ENCODE measurements at regions not wholly inside any gene's neighbourhood (a gene's known extent, or its start where the extent isn't known, plus 50 kb on each side); places are given as distances from the start of the nearest gene placed in this dataset.
"Not testable (repeated sequence)": the region's sequence is repeated elsewhere in the genome, so short reads cannot be mapped to it uniquely, and the experiment has no call there.

- DNase-seq: no peak
These were observed 53.1 kb upstream of the STK39 start for GRCh38 chr2:168300460-168300859.

DNA sequence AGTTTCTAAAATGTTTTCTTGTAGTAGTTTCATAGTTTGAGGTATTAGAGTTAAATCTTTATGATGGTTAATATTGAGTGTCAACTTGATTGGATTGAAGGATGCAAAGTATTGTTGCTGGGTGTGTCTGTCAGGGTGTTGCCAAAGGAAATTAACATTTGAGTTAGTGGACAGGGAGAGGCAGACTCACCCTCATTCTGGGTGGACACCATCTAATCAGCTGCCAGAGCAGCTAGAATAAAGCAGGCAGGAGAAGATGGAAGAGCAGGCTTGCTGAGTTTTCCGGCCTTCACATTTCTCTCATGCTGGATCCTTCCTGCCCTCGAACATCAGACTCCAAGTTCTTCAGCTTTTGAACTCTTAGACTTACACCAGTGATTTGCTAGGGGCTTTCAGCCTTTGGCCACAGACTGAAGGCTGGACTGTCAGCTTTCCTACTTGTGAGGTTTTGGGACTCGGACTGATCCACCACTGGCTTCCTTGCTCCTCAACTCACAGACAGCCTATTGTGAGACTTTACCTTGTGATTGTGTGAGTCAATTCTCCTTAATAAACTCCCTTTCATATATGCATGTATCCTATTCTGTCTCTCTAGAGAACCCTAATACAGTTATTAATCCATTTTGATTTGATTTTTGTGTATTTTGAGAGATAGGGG is 56.8 kb upstream of the STK39 start:
- DNase-seq: no peak

DNA sequence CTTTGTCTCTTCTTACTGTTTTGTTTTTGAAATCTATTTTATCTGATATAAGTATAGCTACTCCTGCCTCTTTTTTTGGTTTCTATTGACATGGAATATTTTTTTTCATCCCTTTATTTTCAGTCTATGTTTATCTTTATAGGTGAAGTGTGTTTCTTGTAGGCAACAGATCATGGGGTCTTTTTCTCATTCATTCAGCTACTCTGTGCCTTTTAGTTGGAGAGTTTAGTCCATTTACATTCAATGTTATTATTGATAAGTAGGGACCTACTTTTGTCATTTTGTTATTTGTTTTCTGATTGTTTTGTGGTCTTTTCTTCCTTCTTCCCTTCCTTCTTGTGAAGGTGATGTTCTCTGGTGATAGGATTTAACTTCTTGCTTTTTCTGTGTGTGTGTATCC is 60.0 kb upstream of the STK39 start:
- DNase-seq: no peak

DNA sequence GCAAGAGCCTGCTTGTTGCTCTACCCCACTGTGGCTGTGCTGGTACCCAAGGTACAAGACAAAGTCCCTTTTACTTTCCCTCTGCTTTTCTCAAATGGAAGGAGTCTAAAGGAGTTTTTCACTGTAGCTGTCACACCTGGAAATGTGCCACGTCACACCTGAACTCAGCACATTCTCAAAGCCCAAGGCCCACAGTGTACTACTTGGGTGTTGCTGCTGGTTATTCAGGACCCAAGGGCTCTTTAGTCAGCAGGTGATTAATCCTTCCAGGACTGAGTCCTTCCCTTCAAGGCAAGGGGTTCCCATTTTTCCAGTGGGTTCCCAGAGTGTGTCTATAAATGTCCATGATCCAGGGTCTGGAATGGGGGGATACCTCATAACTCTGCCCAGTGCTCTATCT is 63.2 kb upstream of the STK39 start:
- DNase-seq: no peak

DNA sequence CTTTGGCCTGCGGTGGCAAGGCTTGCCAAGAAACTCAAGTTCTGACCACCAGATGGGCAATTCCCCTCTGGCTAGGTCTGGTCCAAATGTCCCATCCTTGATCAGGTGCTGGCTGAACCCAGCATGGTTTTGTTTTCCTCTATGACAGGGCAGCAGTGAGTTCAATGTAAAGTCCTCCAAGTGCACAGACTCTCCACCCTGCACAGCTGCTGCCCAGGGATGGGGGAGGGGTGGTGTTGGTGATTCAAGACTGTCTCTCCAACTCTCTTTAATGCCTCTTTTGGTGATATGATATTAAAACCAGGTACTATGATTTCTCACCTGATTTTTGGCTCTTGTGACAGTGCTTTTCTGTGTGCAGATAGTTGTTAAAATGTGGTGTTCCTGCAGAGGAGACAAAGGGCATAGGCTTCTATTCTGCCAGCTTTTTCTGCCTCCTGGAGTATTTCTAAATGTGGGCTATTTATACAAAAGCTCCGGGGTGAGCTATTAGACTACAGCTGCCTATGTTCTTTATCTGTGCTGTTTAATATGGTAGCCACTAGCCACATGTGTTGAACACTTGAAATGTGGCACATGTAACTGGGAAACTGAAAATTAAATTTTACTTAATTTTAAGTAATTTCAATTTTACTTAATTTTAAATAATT is 64.0 kb upstream of the STK39 start:
- no peak for DNase-seq

DNA sequence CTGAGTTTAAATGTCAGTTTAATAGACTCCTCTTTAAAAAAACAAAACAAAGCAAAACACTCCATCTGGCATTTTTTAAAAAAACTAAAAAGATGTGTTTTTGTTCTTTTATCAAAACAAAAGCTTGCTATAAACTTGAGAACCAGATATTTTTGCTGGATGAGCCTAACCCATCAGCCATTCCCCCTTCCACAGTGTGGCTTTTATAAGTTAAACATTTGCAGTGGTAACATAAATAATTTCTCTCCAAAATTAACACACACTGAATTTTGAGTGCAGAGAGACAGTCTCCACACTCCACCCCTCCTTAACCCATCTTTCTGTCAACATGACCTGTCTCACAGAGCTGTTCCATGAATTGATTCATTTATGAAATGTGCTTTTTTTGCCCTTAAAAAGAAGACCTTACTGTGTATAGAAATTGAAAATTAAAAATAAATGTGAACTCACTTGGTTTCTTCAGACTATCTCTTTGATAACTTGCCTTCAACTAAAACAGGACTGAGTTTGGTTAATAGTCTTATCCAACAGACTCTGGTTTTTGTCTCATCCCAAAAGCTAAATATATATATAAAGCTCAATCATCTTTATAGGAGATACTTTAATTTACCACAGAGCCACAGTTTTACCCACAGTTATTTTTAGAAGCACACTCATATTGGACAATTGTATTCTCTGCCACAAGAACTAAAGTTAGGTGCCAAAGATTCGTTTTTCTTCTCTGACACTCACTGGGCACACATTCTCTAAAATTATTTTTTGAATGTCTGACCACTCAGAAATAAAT is 64.8 kb upstream of the STK39 start:
- no peak for DNase-seq

GRCh38 chr2:168314236-168314635 is 66.8 kb upstream of the STK39 start:
- DNase-seq: no peak

- DNase-seq: no peak
These were observed 68.1 kb upstream of the STK39 start for GRCh38 chr2:168315331-168316072.

GRCh38 chr2:168316073-168316440 is 68.7 kb upstream of the STK39 start:
- DNase-seq: no peak

DNA sequence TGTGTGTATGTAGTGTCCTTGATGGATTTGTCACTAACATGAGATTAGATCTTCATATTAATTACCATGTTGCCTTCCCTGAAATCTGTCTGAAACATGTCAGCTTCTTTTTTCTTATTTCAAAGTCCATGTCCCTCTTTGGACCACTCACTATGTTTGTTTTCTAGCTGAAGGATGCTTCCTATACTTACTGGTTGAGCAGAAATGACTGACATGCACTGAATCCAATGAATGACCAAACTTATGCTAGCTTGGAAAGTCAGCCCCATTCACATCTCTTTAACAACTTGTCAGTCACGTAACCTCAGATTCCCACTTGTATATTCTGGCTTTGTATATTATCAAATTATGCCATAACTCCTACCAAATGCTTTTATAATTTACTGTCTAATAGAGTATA is 69.9 kb upstream of the STK39 start:
- DNase-seq: no peak

DNA sequence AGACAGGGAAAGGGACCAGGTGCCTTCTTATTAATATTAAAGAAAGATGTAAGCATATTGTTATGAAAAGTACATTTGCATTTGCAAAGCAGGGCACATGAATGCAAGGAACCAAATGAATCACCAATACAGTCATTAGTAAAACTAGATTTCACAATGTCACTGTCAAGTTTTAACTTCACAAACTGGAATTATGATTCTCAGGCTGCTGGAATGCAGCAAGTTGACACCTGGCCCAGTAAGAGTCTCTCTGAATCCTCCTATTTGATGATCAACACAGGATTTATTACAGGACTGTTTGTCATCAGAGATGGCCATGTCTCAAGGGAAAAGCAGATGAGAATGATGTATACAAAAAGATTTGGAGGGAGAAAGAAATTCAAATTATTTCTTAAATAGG is 72.9 kb upstream of the STK39 start:
- DNase-seq: no peak

DNA sequence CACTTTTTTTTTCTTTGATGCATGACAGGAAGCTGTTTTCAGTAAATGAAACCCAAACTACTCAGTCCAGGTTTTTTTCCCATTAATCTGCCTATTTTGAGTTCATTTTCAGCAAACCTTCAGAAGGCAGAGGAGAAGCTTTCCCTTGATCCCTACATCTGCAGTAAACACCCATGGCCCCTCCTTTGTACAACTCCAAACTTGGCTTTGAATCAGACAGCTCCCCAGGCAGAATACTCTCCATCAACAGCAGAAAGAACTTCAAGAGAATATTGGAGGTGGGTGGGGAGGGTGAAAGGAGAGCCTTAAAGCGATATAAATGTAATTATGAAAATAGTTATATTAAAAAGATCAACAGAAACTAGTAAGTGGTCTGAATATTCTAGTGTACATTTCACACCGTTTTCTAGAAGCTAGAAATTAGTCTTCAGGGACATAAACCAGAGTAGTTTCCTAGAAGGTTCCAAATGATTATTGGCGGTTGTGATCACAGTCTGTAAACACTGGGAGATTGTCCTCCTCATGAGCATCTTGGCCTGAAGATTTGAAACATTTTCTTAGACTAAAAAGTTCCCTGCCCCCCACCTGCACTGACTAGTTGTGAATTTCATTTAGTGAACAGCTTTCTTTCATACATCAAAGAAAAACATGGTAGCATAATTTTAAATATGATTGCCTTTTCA is 75.1 kb upstream of the STK39 start:
- no peak for DNase-seq

DNA sequence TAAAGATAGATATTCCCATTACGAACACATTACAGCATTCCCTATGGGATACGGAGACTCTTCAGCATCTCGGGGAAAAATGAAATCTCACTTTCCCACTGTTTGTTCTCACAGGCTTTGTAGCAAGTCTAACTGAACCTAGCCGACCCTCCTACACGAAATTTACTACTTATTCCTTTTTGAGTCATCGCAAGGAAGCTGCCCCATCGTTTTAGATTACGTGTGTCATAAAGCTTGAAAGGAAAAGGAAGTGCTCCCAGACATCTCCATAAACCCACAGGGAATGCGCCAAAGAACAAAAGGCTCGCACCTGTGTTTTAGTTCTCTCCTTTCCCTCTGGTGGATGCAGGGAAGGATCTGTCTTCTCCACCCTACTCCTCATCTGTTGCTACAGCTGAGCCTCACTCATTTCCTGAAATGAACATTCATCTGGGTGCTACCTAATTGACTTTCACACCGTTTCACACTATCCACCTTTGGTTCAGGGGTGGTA is 76.2 kb upstream of the STK39 start:
- DNase-seq: no peak

- no peak for DNase-seq
These were observed 79.2 kb upstream of the STK39 start for GRCh38 chr2:168326572-168326971.

- DNase-seq: no peak
These were observed 79.9 kb upstream of the STK39 start for GRCh38 chr2:168327328-168327727.

DNA sequence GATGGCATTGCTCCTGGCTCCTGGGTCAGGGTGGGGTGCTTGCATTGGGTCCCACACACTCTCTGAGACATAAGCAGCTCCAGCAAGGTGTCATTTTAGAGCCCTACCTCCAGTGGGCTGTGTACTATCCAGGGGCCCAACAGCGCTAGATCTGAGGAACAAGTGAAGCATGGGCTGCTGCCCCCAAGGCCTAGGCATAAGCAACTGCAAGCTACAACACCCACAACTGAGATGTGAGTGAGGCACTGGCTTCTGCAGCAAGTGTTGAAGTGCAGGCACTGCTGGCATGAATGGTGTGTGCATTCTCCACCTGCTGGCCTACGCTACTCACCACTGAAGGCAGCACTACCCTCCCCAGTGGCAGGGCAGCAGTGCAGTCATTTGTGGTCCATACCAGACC is 81.0 kb upstream of the STK39 start:
- no peak for DNase-seq

DNA sequence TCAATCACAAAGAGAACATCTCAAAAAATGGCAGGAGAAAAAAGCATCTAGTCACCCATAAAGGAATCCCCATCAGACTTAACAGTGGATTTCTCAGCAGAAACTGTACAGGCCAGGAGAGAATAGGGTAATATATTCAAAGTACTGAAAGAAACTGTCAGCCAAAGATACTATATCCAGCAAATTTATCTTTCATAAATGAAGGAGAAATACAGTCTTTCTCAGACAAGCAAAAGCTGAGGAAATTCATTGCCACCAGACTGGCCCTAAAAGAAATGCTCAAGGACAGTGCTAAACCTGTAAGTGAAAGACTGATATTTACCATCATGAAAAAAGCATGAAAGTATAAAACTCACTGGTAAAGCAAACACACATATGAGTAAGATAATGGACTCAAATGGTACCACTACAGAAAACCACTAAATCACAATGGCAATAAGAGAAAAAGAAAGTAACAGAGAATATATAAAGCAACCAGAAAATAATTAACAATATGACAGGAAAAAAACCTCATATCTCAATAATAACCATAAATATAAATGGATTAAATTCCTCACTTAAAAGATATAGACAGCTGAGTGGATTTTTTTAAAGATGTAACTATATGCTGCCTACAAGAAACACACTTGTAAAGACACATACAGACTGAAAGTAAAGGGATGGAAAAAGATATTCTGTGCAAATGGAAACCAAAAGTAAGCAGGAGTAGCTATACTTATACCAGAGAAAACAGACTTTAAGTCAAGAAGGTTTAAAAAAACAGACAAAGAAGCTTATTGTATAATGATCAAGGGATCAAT is 83.4 kb upstream of the STK39 start:
- DNase-seq: no peak

DNA sequence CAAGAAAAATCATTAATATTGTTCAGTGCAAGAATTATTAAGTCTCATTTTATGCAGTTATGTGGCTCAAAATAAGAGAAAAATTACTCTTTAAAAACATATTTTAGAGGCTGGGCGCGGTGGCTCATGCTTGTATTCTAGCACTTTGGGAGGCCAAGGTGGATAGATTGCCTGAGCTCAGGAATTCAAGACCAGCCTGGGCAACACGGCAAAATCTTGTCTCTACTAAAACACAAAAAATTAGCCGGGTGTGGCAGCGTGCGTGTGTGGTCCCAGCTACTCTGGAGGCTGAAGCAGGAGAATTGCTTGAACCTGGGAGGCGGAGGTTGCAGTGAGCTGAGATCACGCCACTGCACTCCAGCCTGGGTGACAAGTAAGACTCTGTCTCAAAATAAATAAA is 87.9 kb upstream of the STK39 start:
- not testable (repeated sequence) for DNase-seq

- peak; percentile 21 to 59 for DNase-seq
These were observed 89.5 kb upstream of the STK39 start for GRCh38 chr2:168336786-168337388.

DNA sequence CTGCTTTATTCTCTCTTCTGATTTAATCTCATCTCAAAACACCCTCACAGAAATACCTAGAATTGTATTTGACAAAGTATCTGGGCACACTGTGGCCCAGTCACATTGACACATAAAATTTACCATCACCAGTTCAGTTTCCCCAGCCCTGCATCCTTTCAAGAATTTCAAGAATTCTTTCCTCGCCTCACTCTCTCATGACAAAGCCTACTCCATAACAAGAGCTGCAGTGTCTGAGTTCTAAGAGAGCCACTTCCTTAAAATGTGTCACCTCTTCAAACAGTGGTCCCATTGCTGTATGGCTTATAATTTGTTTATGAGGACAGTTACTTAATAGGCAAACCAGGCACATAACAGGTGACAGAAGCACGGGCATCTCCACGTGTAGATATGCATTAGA is 90.9 kb upstream of the STK39 start:
- no peak for DNase-seq

DNA sequence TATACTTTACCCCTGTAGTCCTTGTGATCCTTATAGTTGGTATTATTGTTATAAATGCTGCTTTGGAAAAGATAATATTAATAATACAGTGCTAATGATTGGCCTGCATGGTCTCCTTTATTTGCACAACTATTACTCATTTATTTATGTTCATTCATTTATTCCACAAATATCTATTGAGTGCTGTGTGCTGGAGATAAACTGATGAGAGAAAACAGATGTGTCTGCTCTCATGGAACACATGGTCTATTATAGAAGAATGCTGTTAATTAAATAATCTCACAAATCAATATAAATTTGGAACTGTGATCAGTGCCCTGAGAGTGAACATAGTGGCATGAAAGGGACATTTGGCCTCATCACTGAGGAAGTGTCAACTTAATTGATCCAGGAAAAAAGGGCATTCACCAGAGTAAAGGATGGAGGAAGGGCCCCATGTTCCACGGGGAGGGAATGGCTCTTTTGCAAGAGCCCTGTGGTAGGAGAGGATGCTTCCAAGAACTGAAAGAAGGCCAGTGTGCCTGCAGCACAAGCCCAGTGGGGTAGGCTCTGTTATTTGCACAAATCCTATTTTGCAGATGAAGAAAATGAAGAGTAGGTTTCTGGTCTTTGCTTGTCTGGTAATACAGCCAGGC is 91.5 kb upstream of the STK39 start:
- no peak for DNase-seq
